Bronchial epithelial cell (primary cell): ENCODE measurements at regions not wholly inside any gene's neighbourhood (a gene's known extent, or its start where the extent isn't known, plus 50 kb on each side); places are given as distances from the start of the nearest gene placed in this dataset.

Source experiments
- DNase-seq: peaks from one replicate; pipeline ENCODE4 v3.0.0-alpha.2; 2010; ENCODE audit warnings: low read depth
- FAIRE-seq: peaks from 2 replicates; lab custom pipeline; 2011; peaks lifted over from hg19 to GRCh38; lab: Jason Lieb, UNC
- H3K27me3 ChIP-seq: 2 replicates; pipeline ENCODE4 v1.5.1; 2011; ENCODE audit warnings: low read length; ENCODE audit not compliant: control insufficient read depth, insufficient read depth
- H3K36me3 ChIP-seq: 2 replicates; pipeline ENCODE4 v1.5.1; 2011; ENCODE audit warnings: low read length; ENCODE audit not compliant: control insufficient read depth, insufficient read depth
- H3K4me3 ChIP-seq: 2 replicates; pipeline ENCODE4 v1.5.1; 2011; ENCODE audit warnings: mild to moderate bottlenecking, low read depth, low read length, control low read depth
- TF ChIP-seq, protein P1 (sequence below): IDR thresholded peaks from 2 replicates; pipeline ENCODE4 v1.5.1; 2011; ENCODE audit warnings: mild to moderate bottlenecking, moderate library complexity, low read length, control low read depth, inconsistent platforms; ENCODE audit not compliant: insufficient read depth, severe bottlenecking

DNA sequence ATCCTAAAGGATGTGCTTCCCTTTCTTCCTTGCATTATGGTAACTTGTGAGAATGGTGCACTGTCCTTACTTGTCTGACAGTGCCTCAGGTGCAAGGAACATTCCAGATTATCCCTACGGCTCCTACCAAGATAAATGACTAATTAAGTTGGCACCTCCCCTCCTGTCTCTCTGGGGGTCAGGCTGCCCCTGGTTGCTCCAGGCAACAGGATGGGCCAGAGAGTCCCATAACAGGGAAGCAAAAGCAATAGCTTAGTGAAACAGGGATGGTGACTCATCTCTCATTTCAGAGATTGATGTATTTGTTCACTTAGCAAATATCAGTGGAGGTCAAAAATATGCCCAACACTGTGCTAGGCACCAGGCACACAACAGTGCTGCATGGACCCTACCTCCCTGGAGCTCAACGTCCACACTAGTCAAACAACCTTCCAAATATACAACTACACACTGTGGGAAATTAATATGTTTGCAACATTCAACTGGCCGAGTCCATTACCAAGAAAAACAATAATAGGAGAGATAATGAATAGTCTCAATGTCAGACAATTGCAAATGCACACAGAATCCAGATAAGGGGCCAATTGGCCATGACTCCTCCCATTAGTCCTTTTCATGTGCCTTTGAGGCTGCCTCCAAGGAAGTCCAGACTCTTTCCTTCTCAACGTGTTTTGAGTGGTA lies 249.0 kb downstream of the TLE3 start:
- peak; percentile 13 for FAIRE-seq
- Histone ChIP-seq H3K36me3 (no peaks in the 10 kb centered on the region), H3K27me3 (no peaks in the 10 kb centered on the region), H3K4me3 (no peak overlapping the region)
- TF ChIP-seq, protein P1, sequence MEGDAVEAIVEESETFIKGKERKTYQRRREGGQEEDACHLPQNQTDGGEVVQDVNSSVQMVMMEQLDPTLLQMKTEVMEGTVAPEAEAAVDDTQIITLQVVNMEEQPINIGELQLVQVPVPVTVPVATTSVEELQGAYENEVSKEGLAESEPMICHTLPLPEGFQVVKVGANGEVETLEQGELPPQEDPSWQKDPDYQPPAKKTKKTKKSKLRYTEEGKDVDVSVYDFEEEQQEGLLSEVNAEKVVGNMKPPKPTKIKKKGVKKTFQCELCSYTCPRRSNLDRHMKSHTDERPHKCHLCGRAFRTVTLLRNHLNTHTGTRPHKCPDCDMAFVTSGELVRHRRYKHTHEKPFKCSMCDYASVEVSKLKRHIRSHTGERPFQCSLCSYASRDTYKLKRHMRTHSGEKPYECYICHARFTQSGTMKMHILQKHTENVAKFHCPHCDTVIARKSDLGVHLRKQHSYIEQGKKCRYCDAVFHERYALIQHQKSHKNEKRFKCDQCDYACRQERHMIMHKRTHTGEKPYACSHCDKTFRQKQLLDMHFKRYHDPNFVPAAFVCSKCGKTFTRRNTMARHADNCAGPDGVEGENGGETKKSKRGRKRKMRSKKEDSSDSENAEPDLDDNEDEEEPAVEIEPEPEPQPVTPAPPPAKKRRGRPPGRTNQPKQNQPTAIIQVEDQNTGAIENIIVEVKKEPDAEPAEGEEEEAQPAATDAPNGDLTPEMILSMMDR = no peak
- DNase-seq = peak; percentile 30

DNA sequence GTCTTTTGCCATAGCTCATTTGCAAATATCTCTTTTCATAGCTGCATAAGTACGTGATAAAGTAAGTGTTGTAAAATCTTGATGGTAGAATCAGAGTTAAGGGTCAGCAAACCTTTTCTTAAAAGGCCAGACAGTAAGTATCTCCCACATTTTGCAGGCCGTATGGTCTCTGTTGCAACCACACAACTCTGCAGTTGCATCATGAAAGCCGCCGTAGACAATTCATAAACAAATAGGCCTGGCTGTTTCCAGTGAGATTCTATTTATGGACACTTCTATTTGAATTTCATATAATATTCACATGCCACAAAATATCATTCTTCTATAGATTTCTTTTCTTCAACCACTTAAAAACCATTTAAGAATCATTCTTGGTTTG lies 248.5 kb downstream of the TLE3 start:
- no peaks in the 10 kb centered on the region for H3K27me3 ChIP-seq
- DNase-seq (no peak), FAIRE-seq (no peak)
- TF ChIP-seq, protein P1 = no peak
- no peak overlapping the region for H3K4me3 ChIP-seq
- no peaks in the 10 kb centered on the region for H3K36me3 ChIP-seq

DNA sequence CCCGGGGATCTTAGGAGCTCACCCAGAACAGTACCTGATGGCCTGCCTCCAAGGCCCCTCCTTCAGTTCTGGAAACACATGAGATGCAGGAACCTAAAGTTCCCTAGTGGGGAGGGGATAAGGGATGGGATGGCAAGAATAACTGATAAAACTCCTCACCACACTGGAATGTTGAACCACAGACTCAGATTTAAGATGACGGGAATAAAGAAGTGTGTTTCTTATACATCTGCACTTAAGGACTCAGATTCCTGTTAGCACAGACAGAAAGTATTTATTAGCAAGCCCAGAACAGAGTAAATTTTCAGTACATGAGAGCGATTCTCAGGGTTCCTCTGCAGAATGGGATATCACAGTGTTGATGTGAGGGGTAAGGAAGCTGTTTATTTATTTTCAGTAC lies 245.2 kb downstream of the TLE3 start:
- TF ChIP-seq, protein P1 = no peak
- Histone ChIP-seq H3K27me3 (no peaks in the 10 kb centered on the region), H3K4me3 (no peak overlapping the region), H3K36me3 (no peaks in the 10 kb centered on the region)
- no peak for FAIRE-seq
- DNase-seq = no peak

DNA sequence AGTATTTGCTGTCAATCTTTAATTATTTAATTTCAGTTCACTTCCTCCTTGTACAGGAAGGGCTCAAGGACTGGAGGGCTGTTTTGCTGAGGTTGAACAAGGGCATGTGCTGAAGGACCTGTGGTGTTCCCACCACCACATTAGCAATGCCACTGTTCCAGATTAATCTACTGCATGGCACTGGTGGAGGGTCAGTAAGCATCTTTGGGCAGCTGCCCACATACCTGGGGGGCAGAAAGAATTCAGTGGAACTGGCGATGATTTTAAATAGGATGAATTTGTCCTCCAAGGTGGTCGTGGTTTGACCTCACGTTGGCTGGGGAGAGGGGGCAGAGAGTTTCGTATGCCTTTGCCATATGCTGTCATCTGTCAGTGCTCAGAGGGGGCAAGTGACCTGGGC lies 244.8 kb downstream of the TLE3 start:
- H3K4me3 ChIP-seq = no peak overlapping the region
- no peaks in the 10 kb centered on the region for H3K27me3 ChIP-seq
- TF ChIP-seq, protein P1 = no peak
- no peak for FAIRE-seq
- no peak for DNase-seq
- no peaks in the 10 kb centered on the region for H3K36me3 ChIP-seq

DNA sequence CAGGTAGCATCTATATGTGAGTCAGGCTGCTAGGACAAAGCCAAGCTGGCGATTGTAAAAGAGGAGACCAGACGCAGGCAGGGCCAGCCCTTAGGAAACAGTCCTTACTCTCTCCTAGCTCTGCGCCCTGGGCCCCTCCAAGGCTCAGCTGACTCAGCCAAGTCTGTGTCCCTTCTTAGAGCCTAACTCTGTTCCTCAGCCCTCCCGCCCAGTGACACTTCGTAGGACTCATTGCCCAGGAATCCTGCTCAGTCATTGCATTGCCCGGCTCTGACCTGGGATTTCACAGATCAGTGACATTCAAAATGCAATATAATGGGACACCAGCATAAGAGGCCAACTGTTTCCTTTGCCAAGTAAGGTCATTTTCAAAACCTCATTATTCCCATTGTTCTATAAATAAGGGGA lies 244.2 kb downstream of the TLE3 start:
- FAIRE-seq (no peak), DNase-seq (peak; percentile 25)
- Histone ChIP-seq H3K36me3 (no peaks in the 10 kb centered on the region), H3K4me3 (no peak overlapping the region), H3K27me3 (no peaks in the 10 kb centered on the region)
- TF ChIP-seq, protein P1 = no peak

DNA sequence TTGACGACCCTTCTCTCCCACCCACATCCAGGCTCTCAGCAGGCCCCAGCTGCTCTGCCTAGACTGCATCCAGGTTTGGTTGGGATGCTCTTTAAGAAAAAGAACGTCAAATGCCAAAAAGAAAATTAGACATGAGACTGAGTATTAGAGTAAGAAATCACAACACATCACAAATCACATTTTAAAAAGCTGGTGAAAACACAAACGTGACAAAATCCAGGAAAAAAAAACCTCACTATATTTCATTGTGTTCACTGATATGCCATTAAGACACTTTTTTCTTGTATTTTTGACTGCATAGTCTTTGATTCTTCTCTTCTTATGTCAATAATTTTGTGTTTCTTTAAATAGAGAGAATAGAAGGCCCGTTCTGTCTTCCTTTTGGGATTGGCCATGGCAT lies 243.7 kb downstream of the TLE3 start:
- Histone ChIP-seq H3K36me3 (no peaks in the 10 kb centered on the region), H3K27me3 (no peaks in the 10 kb centered on the region), H3K4me3 (no peak overlapping the region)
- TF ChIP-seq, protein P1 = no peak
- FAIRE-seq (no peak), DNase-seq (no peak)
